H1 (cell line): ENCODE measurements at regions not wholly inside any gene's neighbourhood (a gene's known extent, or its start where the extent isn't known, plus 50 kb on each side); places are given as distances from the start of the nearest gene placed in this dataset.

Source experiments
- CTCF ChIA-PET: fragments of 300-600 bp; sonication (Branson Sonifier 250); formaldehyde crosslinking; loops from one replicate; lab custom pipeline; 2021; ENCODE audit not compliant: partially characterized antibody; lab: Charles Lee
- POLR2A ChIA-PET: fragments of 300-600 bp; sonication (Branson Sonifier 250); formaldehyde crosslinking; loops from one replicate; lab custom pipeline; 2021; ENCODE audit warnings: inconsistent platforms; ENCODE audit not compliant: partially characterized antibody; lab: Charles Lee
- DNase-seq, 2 experiments: peaks; one replicate each; pipeline versions ENCODE4 v3.0.0 to v3.0.0-alpha.2; 2010 to 2022; ENCODE audit warnings: low spot score in 2 of 2, low read depth in 1 of 2, mixed read lengths in 1 of 2
- FAIRE-seq: peaks from 2 replicates; lab custom pipeline; 2011; peaks lifted over from hg19 to GRCh38; lab: Jason Lieb, UNC
- H2AFZ ChIP-seq: 2 replicates; pipeline ENCODE4 v1.8.1; 2012; ENCODE audit warnings: low read length, inconsistent platforms
- H2AK5ac ChIP-seq: 2 replicates; pipeline ENCODE4 v1.6.1; 2013; ENCODE audit warnings: low read depth, low read length
- H2BK120ac ChIP-seq: replicated peaks from 2 replicates; pipeline ENCODE3; 2013; ENCODE audit warnings: low read depth, low read length, inconsistent platforms
- H2BK12ac ChIP-seq: 2 replicates; pipeline ENCODE4 v1.6.1; 2013; ENCODE audit warnings: low read depth, low read length
- H2BK15ac ChIP-seq: 2 replicates; pipeline ENCODE4 v1.6.1; 2013; ENCODE audit warnings: low read length
- H2BK20ac ChIP-seq: 2 replicates; pipeline ENCODE4 v1.6.1; 2013; ENCODE audit warnings: low read length
- H2BK5ac ChIP-seq: 2 replicates; pipeline ENCODE4 v1.6.1; 2013; ENCODE audit warnings: low read depth, low read length
- H3K14ac ChIP-seq: 2 replicates; pipeline ENCODE4 v1.6.1; 2013; ENCODE audit warnings: inconsistent platforms; ENCODE audit not compliant: insufficient read length
- H3K18ac ChIP-seq: 2 replicates; pipeline ENCODE4 v1.6.1; 2013; ENCODE audit warnings: low read length; ENCODE audit errors: extremely low read depth
- H3K23ac ChIP-seq: 2 replicates; pipeline ENCODE4 v1.6.1; 2013; ENCODE audit warnings: inconsistent platforms; ENCODE audit not compliant: insufficient read length
- H3K23me2 ChIP-seq: 2 replicates; pipeline ENCODE4 v1.6.1; 2013; ENCODE audit warnings: low read depth, low read length
- H3K27ac ChIP-seq: 2 replicates; pipeline ENCODE4 v1.6.1; 2011; ENCODE audit warnings: low read depth, low read length, inconsistent platforms
- H3K27me3 ChIP-seq, 4 experiments: replicated peaks in 1 of 4; 1 replicate in 1 of 4; 2 replicates in 3 of 4; pipeline versions ENCODE4 v1.6.1 to v1.8.1; 2011 to 2013; ENCODE audit warnings: low read length in 3 of 4, mild to moderate bottlenecking in 3 of 4, inconsistent platforms in 2 of 4, mixed read lengths in 2 of 4, moderate library complexity in 1 of 4; ENCODE audit not compliant: control insufficient read depth in 3 of 4, insufficient read depth in 3 of 4; ENCODE audit errors: extremely low read depth in 1 of 4
- H3K36me3 ChIP-seq, 4 experiments: 2 replicates each; pipeline versions ENCODE4 v1.6.1 to v1.8.1; 2011 to 2013; ENCODE audit warnings: mild to moderate bottlenecking in 4 of 4, low read length in 3 of 4, moderate library complexity in 2 of 4, control low read depth in 1 of 4, inconsistent platforms in 1 of 4; ENCODE audit not compliant: insufficient read depth in 4 of 4, control insufficient read depth in 2 of 4
- H3K4ac ChIP-seq: replicated peaks from 2 replicates; pipeline ENCODE3; 2013; ENCODE audit warnings: low read length, low read depth, mixed read lengths, inconsistent platforms; ENCODE audit not compliant: insufficient read length
- H3K4me1 ChIP-seq, 4 experiments: replicated peaks in 1 of 4; 1 replicate in 1 of 4; 2 replicates in 3 of 4; pipeline versions ENCODE4 v1.6.1 to v1.8.1; 2011 to 2013; ENCODE audit warnings: low read length in 3 of 4, inconsistent platforms in 2 of 4, mixed read lengths in 1 of 4; ENCODE audit not compliant: insufficient read depth in 4 of 4, control insufficient read depth in 3 of 4
- H3K4me2 ChIP-seq, 2 experiments: 2 replicates each; pipeline versions ENCODE4 v1.6.1 to v1.8.1; 2011 to 2013; ENCODE audit warnings: low read depth in 2 of 2, low read length in 2 of 2, control low read depth in 1 of 2, inconsistent platforms in 1 of 2, mild to moderate bottlenecking in 1 of 2; ENCODE audit not compliant: insufficient read depth in 1 of 2
- H3K4me3 ChIP-seq, 4 experiments: fragments of 200-600, 300-600 bp in 1 of 4; sonication (generic), shearing (Covaris generic), sonication (Bioruptor Twin) in 1 of 4; 2 replicates each; pipeline versions ENCODE4 v1.5.1 to v1.8.1; 2011 to 2016; ENCODE audit warnings: low read length in 4 of 4, low read depth in 3 of 4, control low read depth in 2 of 4, inconsistent platforms in 2 of 4, mild to moderate bottlenecking in 2 of 4, mixed read lengths in 1 of 4, moderate library complexity in 1 of 4; ENCODE audit not compliant: insufficient read depth in 2 of 4; ENCODE audit errors: extremely low read depth in 1 of 4
- H3K56ac ChIP-seq: replicated peaks from 2 replicates; pipeline ENCODE3; 2013; ENCODE audit warnings: low read depth, mild to moderate bottlenecking, mixed read lengths, low read length, inconsistent platforms; ENCODE audit not compliant: insufficient read length
- H3K79me1 ChIP-seq: 2 replicates; pipeline ENCODE4 v1.6.1; 2013; ENCODE audit warnings: low read depth, low read length, control low read depth
- H3K79me2 ChIP-seq, 2 experiments: 2 replicates each; pipeline versions ENCODE4 v1.6.1 to v1.8.1; 2012 to 2013; ENCODE audit warnings: low read length in 2 of 2, mild to moderate bottlenecking in 2 of 2, inconsistent platforms in 1 of 2; ENCODE audit not compliant: insufficient read depth in 2 of 2, control insufficient read depth in 1 of 2
- H3K9ac ChIP-seq, 4 experiments: replicated peaks in 1 of 4; 1 replicate in 1 of 4; 2 replicates in 3 of 4; pipeline versions ENCODE4 v1.6.1 to v1.8.1; 2011 to 2013; ENCODE audit warnings: low read depth in 3 of 4, low read length in 3 of 4, control low read depth in 2 of 4, mild to moderate bottlenecking in 2 of 4, moderate library complexity in 2 of 4, inconsistent platforms in 1 of 4; ENCODE audit errors: extremely low read depth in 1 of 4
- H3K9me3 ChIP-seq, 2 experiments: 2 replicates each; pipeline versions ENCODE4 v1.6.1 to v1.8.1; 2012 to 2013; ENCODE audit warnings: mild to moderate bottlenecking in 2 of 2, moderate library complexity in 2 of 2, control low read depth in 1 of 2, inconsistent platforms in 1 of 2, low read depth in 1 of 2, low read length in 1 of 2, mixed read lengths in 1 of 2; ENCODE audit not compliant: insufficient read depth in 2 of 2
- H4K20me1 ChIP-seq, 2 experiments: replicated peaks in 1 of 2; 2 replicates each; pipeline versions ENCODE3 to v1.8.1; 2011 to 2013; ENCODE audit warnings: inconsistent platforms in 2 of 2, low read length in 2 of 2, mild to moderate bottlenecking in 1 of 2; ENCODE audit not compliant: insufficient read depth in 2 of 2, control insufficient read depth in 1 of 2
- H4K5ac ChIP-seq: 2 replicates; pipeline ENCODE4 v1.6.1; 2013; ENCODE audit warnings: low read length, low read depth, mixed read lengths, inconsistent platforms; ENCODE audit not compliant: insufficient read length
- H4K8ac ChIP-seq: 2 replicates; pipeline ENCODE4 v1.8.0; 2013; ENCODE audit warnings: mild to moderate bottlenecking, moderate library complexity, low read length, inconsistent platforms; ENCODE audit not compliant: insufficient read depth; ENCODE audit errors: extremely low read depth
- H4K91ac ChIP-seq: replicated peaks from 2 replicates; pipeline ENCODE3; 2013; ENCODE audit warnings: low read length, mixed read lengths, inconsistent platforms; ENCODE audit not compliant: insufficient read length
- BCL11A ChIP-seq, 2 experiments: IDR thresholded peaks; one replicate each; pipeline ENCODE4 v1.6.1; 2011; ENCODE audit warnings: low read depth in 2 of 2, low read length in 2 of 2, mild to moderate bottlenecking in 2 of 2
- WGBS, 2 experiments: shearing (Covaris generic) in 1 of 2; methylation state at CpG; one replicate each; pipeline versions ENCODE4 v1.1.6 to v1.1.7; 2013 to 2015; ENCODE audit warnings: low lambda C conversion rate in 2 of 2, mixed read lengths in 2 of 2, inconsistent platforms in 1 of 2, low coverage in 1 of 2, missing lambda C conversion rate in 1 of 2; ENCODE audit not compliant: insufficient replicate concordance in 2 of 2, insufficient coverage in 1 of 2, insufficient read length in 1 of 2; ENCODE audit errors: extremely low coverage in 1 of 2, missing lambda C conversion rate in 1 of 2; 5-methylcytosine and 5-hydroxymethylcytosine counted together
- TF ChIP-seq, protein P1 (sequence below), 3 experiments: IDR thresholded peaks; 1 replicate in 2 of 3; 2 replicates in 1 of 3; pipeline versions ENCODE4 v1.5.1 to v1.6.1; 2011; ENCODE audit warnings: low read length in 3 of 3, mild to moderate bottlenecking in 3 of 3, inconsistent platforms in 2 of 3, low read depth in 1 of 3, moderate library complexity in 1 of 3; ENCODE audit not compliant: insufficient read depth in 1 of 3; ENCODE audit errors: control extremely low read depth in 1 of 3

DNA sequence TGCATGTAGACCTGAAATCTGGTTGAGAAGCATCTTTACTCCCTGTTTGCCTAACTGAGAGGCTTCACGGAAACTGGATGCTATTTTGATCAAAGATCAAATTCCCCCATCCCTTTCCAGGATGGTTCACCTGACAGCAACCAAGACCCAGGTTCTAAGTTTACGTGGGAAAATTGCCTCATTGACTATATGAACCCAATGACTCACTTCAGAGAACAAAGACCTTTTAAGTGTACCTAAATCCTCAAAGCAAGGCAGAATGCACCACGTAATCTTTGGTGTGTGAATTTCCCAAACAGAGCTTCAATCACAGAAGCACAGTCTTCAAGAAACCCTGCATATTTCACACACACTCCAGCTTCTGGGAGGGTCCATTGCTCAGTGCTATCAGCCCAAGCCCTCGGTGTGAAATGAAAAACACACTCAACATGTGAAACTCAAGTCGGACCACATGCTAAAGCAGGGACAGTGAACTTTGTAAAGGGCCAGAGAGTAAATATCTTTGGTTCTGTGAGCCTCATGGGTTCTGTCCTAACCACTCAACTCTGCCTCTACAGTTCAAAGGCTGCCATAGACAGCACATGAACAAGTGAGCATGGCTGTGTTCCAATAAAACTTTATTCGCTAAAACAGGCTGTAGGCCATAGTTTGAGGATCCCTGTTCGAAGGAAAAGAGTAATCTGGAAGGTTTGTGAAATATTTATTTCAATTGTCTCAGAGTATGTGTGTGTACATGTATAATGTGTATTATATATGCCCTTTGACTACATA is 275.6 kb upstream of the FOXK1 start:
- Histone ChIP-seq H2BK5ac (no peak overlapping the region), H3K9ac (no peak overlapping the region), H3K23me2 (no peaks in the 10 kb centered on the region), H4K20me1 (no peaks in the 10 kb centered on the region), H2BK12ac (no peak overlapping the region), H4K5ac (no peak overlapping the region), H3K36me3 (no peaks in the 10 kb centered on the region), H3K9me3 (peaks cover 16 to 36% of the 10 kb centered on the region in 2 experiments; a peak in 3 of 4 replicates), H3K23ac (no peak overlapping the region), H3K14ac (no peak overlapping the region), H3K4me3 (no peak overlapping the region), H2AFZ (0 out of 2 replicates have a peak overlapping the region, but pooled peaks have one; percentile 12), H3K27ac (no peak overlapping the region), H3K27me3 (no peaks in the 10 kb centered on the region), H2BK15ac (no peak overlapping the region), H3K79me2 (no peaks in the 10 kb centered on the region), H3K4me2 (no peak overlapping the region), H3K56ac (no peak overlapping the region), H4K8ac (no peak overlapping the region), H3K4ac (no peak overlapping the region), H2BK120ac (no peak overlapping the region), H3K18ac (no peak overlapping the region), H4K91ac (no peak overlapping the region), H2AK5ac (no peak overlapping the region), H3K79me1 (no peaks in the 10 kb centered on the region), H2BK20ac (no peak overlapping the region), H3K4me1 (no peaks in the 10 kb centered on the region)
- TF ChIP-seq, protein P1, sequence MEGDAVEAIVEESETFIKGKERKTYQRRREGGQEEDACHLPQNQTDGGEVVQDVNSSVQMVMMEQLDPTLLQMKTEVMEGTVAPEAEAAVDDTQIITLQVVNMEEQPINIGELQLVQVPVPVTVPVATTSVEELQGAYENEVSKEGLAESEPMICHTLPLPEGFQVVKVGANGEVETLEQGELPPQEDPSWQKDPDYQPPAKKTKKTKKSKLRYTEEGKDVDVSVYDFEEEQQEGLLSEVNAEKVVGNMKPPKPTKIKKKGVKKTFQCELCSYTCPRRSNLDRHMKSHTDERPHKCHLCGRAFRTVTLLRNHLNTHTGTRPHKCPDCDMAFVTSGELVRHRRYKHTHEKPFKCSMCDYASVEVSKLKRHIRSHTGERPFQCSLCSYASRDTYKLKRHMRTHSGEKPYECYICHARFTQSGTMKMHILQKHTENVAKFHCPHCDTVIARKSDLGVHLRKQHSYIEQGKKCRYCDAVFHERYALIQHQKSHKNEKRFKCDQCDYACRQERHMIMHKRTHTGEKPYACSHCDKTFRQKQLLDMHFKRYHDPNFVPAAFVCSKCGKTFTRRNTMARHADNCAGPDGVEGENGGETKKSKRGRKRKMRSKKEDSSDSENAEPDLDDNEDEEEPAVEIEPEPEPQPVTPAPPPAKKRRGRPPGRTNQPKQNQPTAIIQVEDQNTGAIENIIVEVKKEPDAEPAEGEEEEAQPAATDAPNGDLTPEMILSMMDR (IDR thresholded peaks at IDR 0.05; ENCODE audit: control extremely low read depth in 1 of 3, insufficient read depth in 1 of 3, low read depth in 1 of 3, low read length in 3 of 3), result peak in 1 of 3 experiments; percentile 7; a peak in 1 of 4 replicates
- no peak for TF ChIP-seq BCL11A (IDR thresholded peaks at IDR 0.05; ENCODE audit: low read depth in 2 of 2, low read length in 2 of 2)
- WGBS, 2 experiments, result 73% methylated on average over 7 of the region's 7 CpGs; no CpG with 5 or more reads in 1 of the 2 experiments
- CTCF ChIA-PET, result interaction anchor here (0.7 kb wide), 1 partner anchor 49 kb away, joined by 3 read pairs; no protein-coding TSS in a partner anchor
- DNase-seq, result no peak
- no peak for FAIRE-seq
- POLR2A ChIA-PET, result no interaction called here
